NCI-H2029 treated with DMSO at 0.1 percent for 48 hours (cell line): ENCODE measurements at regions not wholly inside any gene's neighbourhood (a gene's known extent, or its start where the extent isn't known, plus 50 kb on each side); places are given as distances from the start of the nearest gene placed in this dataset.
A peak's percentile ranks its signal among the peaks of the same experiment; 100 is the strongest.
"Not testable (repeated sequence)": the region's sequence is repeated elsewhere in the genome, so short reads cannot be mapped to it uniquely, and the experiment has no call there.

Source experiments
- DNase-seq: peaks from one replicate; lab custom pipeline; 2025; lab: John Stamatoyannopoulos, UW

DNA sequence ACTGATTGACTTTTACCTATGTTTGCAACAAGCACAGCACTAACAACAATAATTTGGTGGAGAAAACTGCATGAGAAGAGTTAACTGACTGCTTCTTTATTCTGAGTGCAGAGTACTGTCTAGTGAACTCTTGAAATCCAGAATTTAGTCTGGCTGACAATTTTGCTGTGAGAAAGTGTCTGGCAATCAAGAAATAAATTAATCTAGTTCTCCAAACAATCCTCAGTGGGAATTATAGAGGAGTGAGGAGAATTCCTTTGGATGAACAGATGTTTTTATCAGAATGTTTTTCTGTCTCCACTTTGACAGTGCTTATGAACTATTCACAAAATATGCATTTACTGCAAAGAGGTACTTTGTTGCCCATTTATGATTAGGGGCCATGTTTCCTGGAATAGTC, 694.9 kb upstream of the LRRN3 start:
- DNase-seq: no peak

GRCh38 chr7:110397927-110398660, 692.8 kb upstream of the LRRN3 start:
- DNase-seq: no peak

DNA sequence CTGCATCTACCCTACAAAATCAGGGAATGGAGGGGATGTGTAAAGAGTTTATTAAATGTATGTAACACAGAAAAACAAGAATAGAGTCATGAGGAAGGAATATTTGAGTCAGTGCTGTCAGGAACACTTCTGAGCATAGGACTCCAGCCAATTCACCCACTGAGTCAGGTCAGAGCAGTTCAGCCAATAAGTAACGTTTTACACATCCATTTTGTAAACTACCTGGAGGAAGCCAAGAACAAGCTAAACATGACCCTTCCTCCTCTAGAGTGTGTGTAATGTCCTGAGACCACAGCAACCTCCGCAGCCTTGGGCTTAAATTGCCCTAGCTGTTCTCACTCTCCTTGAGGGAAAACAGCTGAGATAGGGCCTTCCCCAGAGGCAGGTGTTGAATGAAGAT, 691.5 kb upstream of the LRRN3 start:
- no peak for DNase-seq

- DNase-seq: no peak
These were observed 690.5 kb upstream of the LRRN3 start for GRCh38 chr7:110400411-110400810.

GRCh38 chr7:110407242-110407641, 683.7 kb upstream of the LRRN3 start:
- no peak for DNase-seq

DNA sequence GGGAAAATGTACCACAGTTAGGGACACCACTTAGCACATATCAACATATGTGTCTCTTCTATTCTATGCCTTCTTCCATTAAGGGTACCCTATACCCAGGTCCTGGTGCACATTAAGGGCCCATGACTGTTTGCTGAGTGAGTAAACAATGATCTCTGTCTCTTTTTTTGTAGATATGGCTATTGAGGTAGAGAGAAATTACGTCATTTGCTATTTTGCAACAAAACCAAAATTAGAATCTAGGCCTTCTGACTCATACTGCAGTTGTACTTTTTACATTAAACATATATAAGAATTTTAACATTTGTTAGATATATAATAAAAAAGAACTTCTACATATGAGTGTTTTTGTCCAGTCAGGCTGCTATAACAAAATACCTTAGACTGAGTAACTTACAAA, 683.2 kb upstream of the LRRN3 start:
- DNase-seq: no peak

- DNase-seq: no peak
These were observed 678.3 kb upstream of the LRRN3 start for GRCh38 chr7:110412614-110413013.

DNA sequence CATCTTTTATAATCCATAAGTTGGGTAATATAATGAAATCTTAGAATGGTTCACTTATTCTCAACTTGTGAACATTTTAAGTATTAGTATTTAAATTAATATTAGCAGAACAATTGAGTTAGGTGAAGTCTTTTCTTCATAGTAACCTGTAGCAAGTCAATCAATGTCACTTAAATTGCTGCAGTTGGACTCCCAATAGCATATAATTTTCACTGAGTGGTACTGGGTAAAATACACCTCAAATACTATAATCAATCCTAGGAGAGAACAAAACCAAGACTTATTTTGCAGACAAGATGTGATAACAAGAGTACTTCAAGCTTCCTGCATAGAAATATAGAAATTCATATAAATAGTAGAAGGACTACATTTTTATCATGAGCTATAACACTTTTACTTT, 677.9 kb upstream of the LRRN3 start:
- no peak for DNase-seq

GRCh38 chr7:110417611-110418010, 673.3 kb upstream of the LRRN3 start:
- no peak for DNase-seq

DNA sequence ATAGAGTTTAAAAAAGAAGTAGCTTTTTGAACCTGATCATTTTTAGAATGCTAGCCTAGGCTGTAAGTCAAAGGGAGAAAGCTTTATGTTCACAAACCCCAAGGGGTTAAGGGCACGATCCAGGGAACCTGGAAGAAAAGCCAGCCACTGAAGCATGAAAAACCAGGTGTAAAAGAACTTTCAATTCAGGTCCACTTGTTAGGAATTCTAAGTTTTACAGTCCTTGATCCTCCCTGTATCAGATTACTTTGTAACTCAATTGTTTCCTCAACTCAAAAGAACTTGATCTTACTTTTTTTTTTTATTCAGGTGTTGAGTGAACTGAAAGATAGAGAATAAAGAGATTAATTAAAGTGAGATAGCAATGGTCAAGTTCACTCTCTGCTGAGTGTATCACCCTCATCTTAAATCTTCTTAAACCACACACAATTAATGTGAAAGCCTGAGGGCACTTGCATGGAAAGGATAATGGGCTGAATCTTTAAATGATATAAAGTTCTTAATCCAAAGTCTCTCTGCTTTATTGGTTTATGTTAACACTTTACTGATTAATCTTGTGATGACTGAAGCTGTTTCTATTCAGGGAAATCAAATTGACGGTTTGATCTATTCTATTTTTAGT, 672.2 kb upstream of the LRRN3 start:
- DNase-seq: no peak

GRCh38 chr7:110420788-110421187, 670.1 kb upstream of the LRRN3 start:
- DNase-seq: no peak

GRCh38 chr7:110421490-110422241, 669.3 kb upstream of the LRRN3 start:
- DNase-seq: no peak

- no peak for DNase-seq
These were observed 658.8 kb upstream of the LRRN3 start for GRCh38 chr7:110432061-110432553.

- not testable (repeated sequence) for DNase-seq
These were observed 652.0 kb upstream of the LRRN3 start for GRCh38 chr7:110438926-110439325.

DNA sequence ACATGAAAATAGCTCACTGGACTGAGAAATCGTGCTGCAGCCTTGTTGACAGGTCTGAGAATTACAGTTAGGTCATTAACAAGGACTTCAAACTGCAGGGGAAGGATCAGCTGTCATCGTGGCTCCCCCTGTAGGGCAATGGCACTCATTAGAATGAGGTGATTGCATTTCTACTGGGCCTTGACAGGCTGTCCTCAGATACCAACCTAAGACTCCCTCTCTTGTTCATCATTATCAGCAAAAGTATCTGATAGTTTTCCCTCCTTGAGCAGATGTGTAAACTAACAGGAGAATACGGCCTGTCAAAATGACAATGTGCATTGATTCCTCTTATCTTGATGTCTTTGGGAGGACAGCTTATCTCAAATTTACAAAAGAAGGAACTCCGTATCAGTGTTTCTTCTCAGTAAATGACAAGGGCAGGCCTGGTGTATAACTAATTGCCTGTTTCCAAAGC, 648.5 kb upstream of the LRRN3 start:
- DNase-seq: peak; percentile 20

GRCh38 chr7:110446658-110447057, 644.3 kb upstream of the LRRN3 start:
- no peak for DNase-seq

GRCh38 chr7:110448918-110449317, 642.0 kb upstream of the LRRN3 start:
- DNase-seq: no peak

DNA sequence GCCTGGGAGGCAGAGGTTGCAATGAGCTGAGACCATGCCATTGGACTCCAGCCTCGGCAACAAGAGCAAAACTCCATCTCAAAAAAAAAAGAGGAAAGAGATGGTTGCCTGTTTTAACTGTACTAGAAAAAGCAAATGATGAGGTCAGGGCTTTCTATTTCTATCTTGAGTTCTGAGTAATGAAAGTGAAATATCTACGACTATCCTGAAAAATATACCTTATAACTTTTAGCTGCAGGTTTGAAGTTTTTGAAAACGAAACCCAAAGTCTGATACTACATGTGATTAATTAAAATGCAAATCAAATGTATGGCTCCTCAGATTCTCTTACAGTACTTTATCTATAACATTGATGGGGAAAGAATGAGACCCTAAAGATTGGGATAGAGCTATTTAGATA, 636.2 kb upstream of the LRRN3 start:
- no peak for DNase-seq

DNA sequence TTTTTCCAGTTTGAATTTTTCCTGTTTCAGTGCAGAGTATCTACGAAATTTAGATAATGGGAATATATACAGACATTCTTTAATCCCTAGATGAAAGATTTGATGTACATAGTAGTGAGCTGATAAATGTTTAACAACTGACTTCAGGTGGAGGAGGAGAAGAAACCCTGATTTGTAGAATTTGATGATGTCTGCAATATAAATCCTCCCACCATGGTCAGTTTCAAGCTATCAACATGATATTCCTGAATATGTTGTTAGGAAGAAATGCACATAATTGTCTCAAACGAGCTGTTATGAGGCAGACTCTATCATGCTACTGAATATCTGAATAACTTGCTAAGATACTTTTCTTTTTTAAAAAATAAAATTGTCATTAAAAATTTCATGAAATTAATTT, 629.3 kb upstream of the LRRN3 start:
- DNase-seq: no peak

DNA sequence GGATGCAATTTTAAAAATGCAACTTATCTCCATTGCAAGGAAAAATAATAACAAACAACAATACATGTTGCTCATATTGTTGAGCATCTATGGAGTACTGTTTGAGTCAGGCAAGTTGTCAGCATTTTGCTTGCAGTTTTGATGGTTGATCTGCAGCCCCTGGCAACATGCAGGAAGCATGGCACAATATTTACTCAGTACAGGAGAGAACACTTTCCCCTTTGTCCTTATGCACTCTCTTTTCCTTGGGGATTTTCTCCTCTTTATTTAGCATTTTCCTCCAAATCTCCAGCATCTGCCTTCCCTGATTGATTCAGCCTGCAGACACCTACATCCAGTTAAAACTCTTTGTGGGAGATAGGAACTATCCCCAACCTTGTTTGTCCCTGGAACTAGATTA, 620.5 kb upstream of the LRRN3 start:
- DNase-seq: no peak

- DNase-seq: not testable (repeated sequence)
These were observed 618.5 kb upstream of the LRRN3 start for GRCh38 chr7:110472419-110472818.

DNA sequence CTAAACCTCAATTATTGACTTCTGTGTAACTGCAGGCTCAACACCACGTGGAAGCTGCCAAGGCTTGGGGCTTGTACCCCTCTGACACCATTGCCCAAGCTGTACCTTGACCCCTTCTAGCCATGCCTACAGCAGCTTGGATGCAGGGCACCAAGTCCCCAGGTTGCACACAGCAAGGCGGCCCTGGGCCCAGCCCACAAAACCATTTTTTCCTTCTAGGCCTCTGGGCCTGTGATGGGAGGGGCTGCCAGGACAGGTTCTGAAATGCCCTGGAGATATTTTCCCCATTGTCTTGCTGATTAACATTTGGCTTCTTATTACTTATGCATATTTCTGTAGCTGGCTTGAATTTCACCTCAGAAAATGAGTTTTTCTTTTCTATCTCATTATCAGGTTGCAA, 610.0 kb upstream of the LRRN3 start:
- no peak for DNase-seq

DNA sequence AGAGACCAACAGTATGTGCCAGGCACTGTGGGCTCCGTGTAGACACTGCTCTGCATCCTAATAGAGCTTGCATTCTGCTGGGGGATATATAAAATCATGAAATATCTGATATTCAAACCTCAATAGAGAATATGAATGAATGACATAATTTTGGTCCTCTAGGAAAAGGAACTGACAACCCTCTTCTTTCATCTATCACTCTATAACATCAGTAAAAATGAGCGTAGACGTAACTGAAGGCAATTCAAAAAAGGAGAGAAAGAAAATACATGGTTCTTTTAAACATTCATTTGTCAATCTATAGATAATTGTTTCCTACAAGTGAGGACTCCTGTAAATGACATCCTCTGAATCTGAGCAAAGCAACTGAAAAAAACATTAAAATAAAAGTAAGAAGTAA, 607.4 kb upstream of the LRRN3 start:
- DNase-seq: no peak
